ENCODE measurements at regions not wholly inside any gene's neighbourhood (a gene's known extent, or its start where the extent isn't known, plus 50 kb on each side); places are given as distances from the start of the nearest gene placed in this dataset.

- no peak for DNase-seq
- Mint-ChIP-seq H3K4me1 (peaks cover 9% of the 10 kb centered on the region), H3K9me3 (no peaks in the 10 kb centered on the region), H3K27me3 (no peaks in the 10 kb centered on the region), H3K4me3 (no peak overlapping the region), H3K36me3 (no peaks in the 10 kb centered on the region), H3K27ac (no peak overlapping the region)
- CTCF ChIA-PET: no interaction called here
Measured at GRCh38 chr1:57982852-57983251, 559.0 kb upstream of the DAB1 start.

GRCh38 chr1:57976216-57976615 is 552.4 kb upstream of the DAB1 start:
- no peak for DNase-seq
- no peaks in the 10 kb centered on the region for H3K27me3 Mint-ChIP-seq
- no peaks in the 10 kb centered on the region for H3K36me3 Mint-ChIP-seq
- no peaks in the 10 kb centered on the region for H3K4me1 Mint-ChIP-seq
- H3K4me3 Mint-ChIP-seq: no peak overlapping the region
- CTCF ChIA-PET: no interaction called here
- H3K27ac Mint-ChIP-seq: no peak overlapping the region
- no peaks in the 10 kb centered on the region for H3K9me3 Mint-ChIP-seq

- no peak overlapping the region for H3K27ac Mint-ChIP-seq
- no peak for DNase-seq
- H3K4me3 Mint-ChIP-seq: no peak overlapping the region
- no peaks in the 10 kb centered on the region for H3K27me3 Mint-ChIP-seq
- no peaks in the 10 kb centered on the region for H3K9me3 Mint-ChIP-seq
- no peaks in the 10 kb centered on the region for H3K4me1 Mint-ChIP-seq
- no peaks in the 10 kb centered on the region for H3K36me3 Mint-ChIP-seq
- CTCF ChIA-PET: no interaction called here
Measured at GRCh38 chr1:57968321-57968720, 544.5 kb upstream of the DAB1 start.

- Mint-ChIP-seq H3K9me3 (no peaks in the 10 kb centered on the region), H3K27me3 (no peaks in the 10 kb centered on the region), H3K4me3 (no peak overlapping the region), H3K27ac (no peak overlapping the region), H3K4me1 (no peaks in the 10 kb centered on the region), H3K36me3 (no peaks in the 10 kb centered on the region)
- CTCF ChIA-PET: no interaction called here
- DNase-seq: no peak
Measured at GRCh38 chr1:57966751-57967406, 543.0 kb upstream of the DAB1 start.

DNA sequence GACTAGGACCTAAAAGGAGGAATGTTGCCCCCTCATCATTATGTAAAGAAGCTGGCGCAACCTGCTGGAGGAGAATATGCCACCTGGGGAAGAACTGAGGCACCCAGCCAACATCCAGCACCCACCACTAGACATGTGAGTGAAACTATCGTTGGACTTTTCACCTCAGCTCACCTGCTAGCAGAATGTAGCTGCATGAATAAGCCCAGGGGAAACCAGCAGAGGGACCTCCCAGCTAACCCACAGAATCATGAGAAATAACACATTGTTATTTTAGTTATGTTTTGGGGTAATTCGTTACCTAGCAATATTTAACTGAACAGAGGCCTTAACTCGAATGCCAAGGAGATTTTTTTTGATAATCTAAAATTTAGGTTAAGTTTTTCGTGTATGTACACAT is 542.5 kb upstream of the DAB1 start:
- no peaks in the 10 kb centered on the region for H3K4me1 Mint-ChIP-seq
- CTCF ChIA-PET: no interaction called here
- no peak for DNase-seq
- H3K9me3 Mint-ChIP-seq: no peaks in the 10 kb centered on the region
- H3K27ac Mint-ChIP-seq: no peak overlapping the region
- H3K36me3 Mint-ChIP-seq: no peaks in the 10 kb centered on the region
- no peaks in the 10 kb centered on the region for H3K27me3 Mint-ChIP-seq
- H3K4me3 Mint-ChIP-seq: no peak overlapping the region

- no peaks in the 10 kb centered on the region for H3K36me3 Mint-ChIP-seq
- H3K27ac Mint-ChIP-seq: no peak overlapping the region
- CTCF ChIA-PET: no interaction called here
- no peaks in the 10 kb centered on the region for H3K4me1 Mint-ChIP-seq
- DNase-seq: no peak
- no peaks in the 10 kb centered on the region for H3K27me3 Mint-ChIP-seq
- H3K9me3 Mint-ChIP-seq: no peaks in the 10 kb centered on the region
- no peak overlapping the region for H3K4me3 Mint-ChIP-seq
Measured at GRCh38 chr1:57963581-57963980, 539.7 kb upstream of the DAB1 start.

- Mint-ChIP-seq H3K9me3 (no peaks in the 10 kb centered on the region), H3K36me3 (no peaks in the 10 kb centered on the region), H3K27ac (no peak overlapping the region), H3K27me3 (no peaks in the 10 kb centered on the region), H3K4me1 (no peaks in the 10 kb centered on the region), H3K4me3 (no peak overlapping the region)
- DNase-seq: no peak
- CTCF ChIA-PET: no interaction called here
Measured at GRCh38 chr1:57959531-57960241, 535.8 kb upstream of the DAB1 start.

DNA sequence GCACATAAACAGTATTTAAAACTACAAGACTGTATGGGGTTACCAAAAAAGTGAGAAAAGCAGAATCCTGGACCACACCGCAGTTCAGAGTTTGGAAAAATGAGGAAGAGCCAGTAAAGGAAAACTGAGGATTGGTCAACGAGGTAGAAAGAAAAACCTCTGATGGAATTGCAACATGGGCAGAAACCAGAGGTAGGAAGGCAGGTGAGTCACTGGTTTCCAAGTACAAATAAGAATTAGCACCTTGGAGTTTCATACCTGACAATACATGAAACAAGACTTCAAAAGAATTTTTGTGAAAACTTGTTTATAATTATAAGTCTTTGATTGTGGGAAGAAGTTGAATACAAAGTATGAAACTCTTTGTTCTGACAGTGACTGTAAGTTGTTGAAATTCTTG is 533.7 kb upstream of the DAB1 start:
- Mint-ChIP-seq H3K9me3 (no peaks in the 10 kb centered on the region), H3K27me3 (no peaks in the 10 kb centered on the region), H3K27ac (no peak overlapping the region), H3K4me1 (no peaks in the 10 kb centered on the region), H3K4me3 (no peak overlapping the region), H3K36me3 (no peaks in the 10 kb centered on the region)
- CTCF ChIA-PET: no interaction called here
- no peak for DNase-seq

DNA sequence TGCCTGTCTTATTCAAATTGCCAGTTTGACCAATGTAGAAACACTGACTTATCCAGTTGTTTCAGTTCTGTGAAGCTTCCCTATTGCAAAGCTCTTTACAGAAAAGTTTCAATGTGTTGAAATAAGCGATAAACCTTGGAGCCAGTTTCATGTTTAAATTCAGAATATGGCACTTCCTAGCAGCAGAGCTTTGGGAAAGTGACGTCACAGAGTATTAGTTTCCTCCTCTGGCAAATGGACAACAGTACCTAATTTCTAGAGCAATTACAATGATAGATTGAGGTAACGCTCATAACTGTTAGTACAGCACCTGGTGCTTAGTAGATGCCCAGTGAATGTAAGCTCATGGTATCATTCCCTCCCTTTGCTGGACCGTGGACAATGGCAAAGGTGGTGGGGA is 527.5 kb upstream of the DAB1 start:
- CTCF ChIA-PET: no interaction called here
- Mint-ChIP-seq H3K4me1 (no peaks in the 10 kb centered on the region), H3K27ac (no peak overlapping the region), H3K9me3 (no peaks in the 10 kb centered on the region), H3K4me3 (no peak overlapping the region), H3K36me3 (no peaks in the 10 kb centered on the region), H3K27me3 (no peaks in the 10 kb centered on the region)
- no peak for DNase-seq

DNA sequence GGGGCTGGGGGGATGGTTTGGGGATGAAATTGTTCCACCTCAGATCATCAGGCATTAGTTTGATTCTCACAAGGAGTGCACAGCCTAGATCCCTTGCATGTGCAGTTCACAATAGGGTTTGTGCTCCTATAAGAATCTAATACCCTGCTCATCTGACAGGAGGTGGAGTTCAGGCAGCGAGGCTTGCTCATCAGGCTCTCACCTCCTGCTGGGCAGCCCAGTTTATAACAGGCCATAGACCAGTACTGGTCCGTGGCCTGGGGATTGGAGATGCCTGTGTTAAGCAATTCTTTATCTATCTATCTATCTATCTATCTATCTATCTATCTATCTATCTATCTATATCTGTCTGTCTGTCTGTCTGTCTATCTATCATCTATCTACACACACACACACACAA is 525.3 kb upstream of the DAB1 start:
- Mint-ChIP-seq H3K9me3 (no peaks in the 10 kb centered on the region), H3K27me3 (no peaks in the 10 kb centered on the region), H3K4me3 (no peak overlapping the region), H3K27ac (no peak overlapping the region), H3K36me3 (no peaks in the 10 kb centered on the region), H3K4me1 (no peaks in the 10 kb centered on the region)
- CTCF ChIA-PET: no interaction called here
- no peak for DNase-seq

- Mint-ChIP-seq H3K9me3 (no peaks in the 10 kb centered on the region), H3K36me3 (no peaks in the 10 kb centered on the region), H3K4me3 (no peak overlapping the region), H3K27ac (no peak overlapping the region), H3K4me1 (no peaks in the 10 kb centered on the region), H3K27me3 (no peaks in the 10 kb centered on the region)
- no peak for DNase-seq
- CTCF ChIA-PET: no interaction called here
Measured at GRCh38 chr1:57947471-57947870, 523.6 kb upstream of the DAB1 start.

- Mint-ChIP-seq H3K9me3 (no peaks in the 10 kb centered on the region), H3K4me3 (no peak overlapping the region), H3K27ac (no peak overlapping the region), H3K36me3 (no peaks in the 10 kb centered on the region), H3K4me1 (no peaks in the 10 kb centered on the region), H3K27me3 (no peaks in the 10 kb centered on the region)
- no peak for DNase-seq
- CTCF ChIA-PET: no interaction called here
Measured at GRCh38 chr1:57945045-57945444, 521.2 kb upstream of the DAB1 start.

- no peaks in the 10 kb centered on the region for H3K9me3 Mint-ChIP-seq
- H3K4me3 Mint-ChIP-seq: no peak overlapping the region
- CTCF ChIA-PET: no interaction called here
- no peak overlapping the region for H3K27ac Mint-ChIP-seq
- H3K4me1 Mint-ChIP-seq: no peaks in the 10 kb centered on the region
- no peaks in the 10 kb centered on the region for H3K36me3 Mint-ChIP-seq
- DNase-seq: no peak
- H3K27me3 Mint-ChIP-seq: no peaks in the 10 kb centered on the region
Measured at GRCh38 chr1:57943365-57943764, 519.5 kb upstream of the DAB1 start.

GRCh38 chr1:57934745-57935144 is 510.9 kb upstream of the DAB1 start:
- Mint-ChIP-seq H3K36me3 (no peaks in the 10 kb centered on the region), H3K9me3 (no peaks in the 10 kb centered on the region), H3K4me3 (no peak overlapping the region), H3K4me1 (no peaks in the 10 kb centered on the region), H3K27me3 (no peaks in the 10 kb centered on the region), H3K27ac (no peak overlapping the region)
- CTCF ChIA-PET: no interaction called here
- no peak for DNase-seq

- Mint-ChIP-seq H3K4me3 (no peak overlapping the region), H3K27me3 (no peaks in the 10 kb centered on the region), H3K36me3 (no peaks in the 10 kb centered on the region), H3K9me3 (no peaks in the 10 kb centered on the region), H3K27ac (no peak overlapping the region), H3K4me1 (no peaks in the 10 kb centered on the region)
- CTCF ChIA-PET: no interaction called here
- DNase-seq: no peak
Measured at GRCh38 chr1:57927003-57927402, 503.1 kb upstream of the DAB1 start.
